MM.1S (cell line): ENCODE measurements at regions not wholly inside any gene's neighbourhood (a gene's known extent, or its start where the extent isn't known, plus 50 kb on each side); places are given as distances from the start of the nearest gene placed in this dataset.

Experiments
- DNase-seq: peaks from one replicate; pipeline ENCODE4 v3.0.0-alpha.2; 2015
- H2AFZ ChIP-seq: fragments of 300-600 bp; sonication (generic); 2 replicates; pipeline ENCODE4 v1.6.0; 2016; ENCODE audit warnings: antibody characterized with exemption, low read length
- H3F3A ChIP-seq: fragments of 300-600 bp; sonication (generic); 2 replicates; pipeline ENCODE4 v1.6.1; 2016; ENCODE audit warnings: mild to moderate bottlenecking, antibody characterized with exemption, low read length, moderate library complexity, mixed read lengths; ENCODE audit not compliant: insufficient read depth
- H3K27ac ChIP-seq: fragments of 300-600 bp; sonication (generic); 2 replicates; pipeline ENCODE4 v1.5.1; 2016; ENCODE audit warnings: mild to moderate bottlenecking, low read length
- H3K27me3 ChIP-seq: fragments of 300-600 bp; sonication (generic); replicated peaks from 2 replicates; pipeline ENCODE4 v1.6.0; 2016; ENCODE audit warnings: low read length; ENCODE audit not compliant: insufficient read depth
- H3K36me3 ChIP-seq: fragments of 300-600 bp; sonication (generic); replicated peaks from 2 replicates; pipeline ENCODE4 v1.6.1; 2016; ENCODE audit warnings: mild to moderate bottlenecking, low read length, mixed read lengths; ENCODE audit not compliant: insufficient read depth
- H3K4me1 ChIP-seq: fragments of 300-600 bp; sonication (generic); 2 replicates; pipeline ENCODE4 v1.6.1; 2016; ENCODE audit warnings: low read length, mixed read lengths
- H3K4me2 ChIP-seq: fragments of 300-600 bp; sonication (generic); 2 replicates; pipeline ENCODE4 v1.6.0; 2016; ENCODE audit warnings: low read depth, low read length
- H3K4me3 ChIP-seq: fragments of 300-600 bp; sonication (generic); 2 replicates; pipeline ENCODE4 v1.5.1; 2016; ENCODE audit warnings: low read length, mixed read lengths
- H3K79me2 ChIP-seq: fragments of 300-600 bp; sonication (generic); 2 replicates; pipeline ENCODE4 v1.6.1; 2016; ENCODE audit warnings: mixed run types, low read length, mixed read lengths
- H3K9ac ChIP-seq: fragments of 300-600 bp; sonication (generic); 2 replicates; pipeline ENCODE4 v1.6.1; 2016; ENCODE audit warnings: low read length, mixed read lengths
- H3K9me2 ChIP-seq: fragments of 300-600 bp; sonication (generic); replicated peaks from 2 replicates; pipeline ENCODE4 v1.6.1; 2016; ENCODE audit warnings: mild to moderate bottlenecking, low read length, mixed read lengths; ENCODE audit not compliant: insufficient read depth
- H3K9me3 ChIP-seq: fragments of 300-600 bp; sonication (generic); replicated peaks from 2 replicates; pipeline ENCODE4 v1.6.1; 2016; ENCODE audit warnings: mild to moderate bottlenecking, low read length, mixed read lengths; ENCODE audit not compliant: insufficient read depth
- H4K20me1 ChIP-seq: fragments of 300-600 bp; sonication (generic); 2 replicates; pipeline ENCODE4 v1.6.1; 2016; ENCODE audit warnings: mild to moderate bottlenecking, low read length, moderate library complexity, mixed read lengths; ENCODE audit not compliant: insufficient read depth
- CTCF ChIP-seq: fragments of 300-600 bp; sonication (generic); IDR thresholded peaks from 2 replicates; pipeline ENCODE4 v1.5.1; 2016; ENCODE audit warnings: antibody characterized with exemption, low read length, mixed read lengths
- EZH2 ChIP-seq: fragments of 300-600 bp; sonication (generic); optimal IDR thresholded peaks from 2 replicates; pipeline ENCODE3; 2017; ENCODE audit warnings: low read depth, mild to moderate bottlenecking, antibody characterized with exemption, low read length, mixed read lengths
- EZH2phosphoT487 ChIP-seq: fragments of 300-600 bp; sonication (generic); IDR thresholded peaks from 2 replicates; pipeline ENCODE4 v1.6.1; 2018; ENCODE audit warnings: antibody characterized with exemption, low read length

DNA sequence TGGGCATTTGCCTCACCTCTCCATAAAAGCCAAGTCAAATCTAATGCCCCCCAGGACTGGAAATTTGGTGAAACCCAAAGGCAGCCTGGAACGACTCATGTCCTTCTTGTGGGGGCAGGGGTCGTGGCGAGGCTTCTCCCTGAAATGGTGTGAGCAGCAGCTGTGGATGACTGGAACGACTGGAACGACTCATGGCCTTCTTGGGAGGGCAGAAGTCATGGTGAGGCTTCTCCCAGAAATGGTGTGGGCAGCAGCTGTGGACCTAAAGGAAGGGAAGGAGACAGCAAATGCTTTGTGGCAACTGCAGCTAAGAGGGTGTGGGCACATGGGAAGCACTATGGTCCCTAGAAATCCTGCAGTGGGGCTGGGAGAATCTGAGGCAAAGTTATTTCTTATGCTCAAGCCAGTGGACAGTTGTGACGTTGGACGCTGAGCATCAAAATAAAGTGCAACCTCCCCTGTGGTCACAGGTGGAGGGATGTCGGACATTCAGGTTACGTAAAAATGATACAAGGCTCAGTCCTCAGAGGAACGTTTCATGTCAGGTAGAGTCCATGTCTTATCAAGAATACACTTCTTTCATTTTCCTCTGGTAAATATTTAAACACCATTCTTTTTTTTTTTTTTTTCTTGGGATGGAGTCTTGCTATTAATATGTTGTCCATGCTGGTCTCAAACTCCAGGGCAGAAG, 107.0 kb upstream of the KIF5B start:
- no peak for DNase-seq
- H3K27ac ChIP-seq = no peak overlapping the region
- H3K79me2 ChIP-seq = no peaks in the 10 kb centered on the region
- H3K9me2 ChIP-seq = no peaks in the 10 kb centered on the region
- H3K4me2 ChIP-seq = no peak overlapping the region
- H3K4me3 ChIP-seq = no peak overlapping the region
- H3K9ac ChIP-seq = no peak overlapping the region
- H3F3A ChIP-seq = no peaks in the 10 kb centered on the region
- TF ChIP-seq CTCF = no peak
- no peak for TF ChIP-seq EZH2phosphoT487
- TF ChIP-seq EZH2 = no peak
- H3K9me3 ChIP-seq = no peaks in the 10 kb centered on the region
- no peaks in the 10 kb centered on the region for H3K27me3 ChIP-seq
- H3K36me3 ChIP-seq = no peaks in the 10 kb centered on the region
- no peaks in the 10 kb centered on the region for H4K20me1 ChIP-seq
- H2AFZ ChIP-seq = no peak overlapping the region
- H3K4me1 ChIP-seq = no peaks in the 10 kb centered on the region

DNA sequence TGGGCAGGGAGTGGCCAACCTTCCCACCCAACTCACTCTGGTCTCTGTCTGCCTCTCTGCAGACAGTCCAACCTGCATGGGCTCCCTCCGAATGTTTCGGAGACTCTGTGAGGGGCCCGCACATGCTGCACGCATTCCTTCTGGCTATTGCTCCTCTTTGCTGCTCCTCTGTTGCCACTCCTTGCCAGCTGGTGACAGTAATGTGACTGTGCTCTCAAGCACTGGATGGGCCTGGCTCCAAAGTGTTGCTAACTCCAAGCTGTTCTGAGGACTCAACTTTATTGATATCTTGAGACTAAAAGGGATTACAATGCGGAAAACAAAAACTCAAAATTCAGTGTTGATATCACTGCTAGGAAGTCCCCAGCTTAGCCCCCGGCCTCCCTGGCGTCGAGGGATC, 105.4 kb upstream of the KIF5B start:
- Histone ChIP-seq H3K4me3 (no peak overlapping the region), H3K27ac (no peak overlapping the region), H3K9ac (no peak overlapping the region), H3K4me1 (no peaks in the 10 kb centered on the region), H4K20me1 (no peaks in the 10 kb centered on the region), H3K27me3 (no peaks in the 10 kb centered on the region), H3K4me2 (no peak overlapping the region), H2AFZ (no peak overlapping the region), H3K79me2 (no peaks in the 10 kb centered on the region), H3K9me3 (no peaks in the 10 kb centered on the region), H3K36me3 (no peaks in the 10 kb centered on the region), H3K9me2 (no peaks in the 10 kb centered on the region), H3F3A (no peaks in the 10 kb centered on the region)
- no peak for TF ChIP-seq EZH2
- no peak for TF ChIP-seq CTCF
- TF ChIP-seq EZH2phosphoT487 = no peak
- DNase-seq = no peak

DNA sequence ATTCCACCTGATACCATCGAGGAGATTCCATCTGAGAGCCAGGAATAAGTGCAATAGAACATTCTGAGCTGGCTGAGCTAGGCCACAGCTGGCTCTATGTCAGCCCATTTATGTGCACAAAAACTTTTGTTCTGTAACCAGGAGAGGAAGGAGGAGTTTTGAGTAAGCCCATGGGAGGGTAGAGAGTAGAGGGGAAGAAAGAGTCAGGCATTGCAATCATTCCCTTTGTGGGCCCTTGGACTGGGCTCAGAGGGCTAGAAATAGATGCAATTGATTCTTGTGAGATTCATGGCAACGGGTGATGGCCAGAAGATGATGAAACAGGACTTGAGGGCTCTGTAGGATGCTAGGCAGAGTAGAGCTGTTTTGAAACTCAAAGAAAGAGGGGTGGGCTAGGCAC, 104.6 kb upstream of the KIF5B start:
- TF ChIP-seq EZH2phosphoT487 (no peak), EZH2 (no peak)
- Histone ChIP-seq H3K27ac (no peak overlapping the region), H3K27me3 (no peaks in the 10 kb centered on the region), H3F3A (no peaks in the 10 kb centered on the region), H3K9me2 (no peaks in the 10 kb centered on the region), H4K20me1 (no peaks in the 10 kb centered on the region), H3K79me2 (no peaks in the 10 kb centered on the region), H3K4me3 (no peak overlapping the region), H3K9ac (no peak overlapping the region), H3K36me3 (no peaks in the 10 kb centered on the region), H3K9me3 (no peaks in the 10 kb centered on the region), H2AFZ (no peak overlapping the region), H3K4me1 (no peaks in the 10 kb centered on the region), H3K4me2 (no peak overlapping the region)
- no peak for DNase-seq

GRCh38 chr10:32159264-32159663, 103.0 kb upstream of the KIF5B start:
- H3K9ac ChIP-seq = no peak overlapping the region
- no peaks in the 10 kb centered on the region for H4K20me1 ChIP-seq
- no peak overlapping the region for H3K4me3 ChIP-seq
- no peak for DNase-seq
- H2AFZ ChIP-seq = no peak overlapping the region
- no peaks in the 10 kb centered on the region for H3K27me3 ChIP-seq
- no peaks in the 10 kb centered on the region for H3F3A ChIP-seq
- no peaks in the 10 kb centered on the region for H3K79me2 ChIP-seq
- H3K9me2 ChIP-seq = no peaks in the 10 kb centered on the region
- no peak overlapping the region for H3K4me2 ChIP-seq
- H3K4me1 ChIP-seq = no peaks in the 10 kb centered on the region
- no peak overlapping the region for H3K27ac ChIP-seq
- H3K36me3 ChIP-seq = no peaks in the 10 kb centered on the region
- H3K9me3 ChIP-seq = no peaks in the 10 kb centered on the region
- TF ChIP-seq CTCF = no peak
